ENCODE measurements at regions not wholly inside any gene's neighbourhood (a gene's known extent, or its start where the extent isn't known, plus 50 kb on each side); places are given as distances from the start of the nearest gene placed in this dataset.

GRCh38 chrX:146755214-146755613 lies 54.4 kb upstream of the CXorf51B start:
- no peak for TF ChIP-seq SIN3A (IDR thresholded peaks at IDR 0.05; ENCODE audit: borderline replicate concordance, low read depth, low read length)
- no peak for TF ChIP-seq CTCF (IDR thresholded peaks at IDR 0.05)
- no peak for TF ChIP-seq EP300 (IDR thresholded peaks at IDR 0.05; ENCODE audit: borderline replicate concordance in 1 of 2, low read depth in 1 of 2, low read length in 1 of 2)
- TF ChIP-seq YY1 (IDR thresholded peaks at IDR 0.05; ENCODE audit: low read depth) = no peak
- TF ChIP-seq NFIC (IDR thresholded peaks at IDR 0.05; ENCODE audit: borderline replicate concordance) = no peak
- no peak for TF ChIP-seq USF2 (IDR thresholded peaks at IDR 0.05; ENCODE audit: borderline replicate concordance, low read depth, low read length)
- TF ChIP-seq FOXJ3 (CRISPR knock-in tag; IDR thresholded peaks at IDR 0.05) = no peak
- TF ChIP-seq POLR2AphosphoS5 (IDR thresholded peaks at IDR 0.05; ENCODE audit: low read depth, low read length) = no peak
